HEK293 (cell line): ENCODE measurements at regions not wholly inside any gene's neighbourhood (a gene's known extent, or its start where the extent isn't known, plus 50 kb on each side); places are given as distances from the start of the nearest gene placed in this dataset.

Experiments used
- CTCF ChIP-seq: fragments of 450-650 bp; formaldehyde crosslinking; IDR thresholded peaks from 2 replicates; pipeline ENCODE4 v1.5.1; 2016; ENCODE audit warnings: missing biosample characterization, missing genetic modification characterization
- ZBTB10 ChIP-seq: fragments of 450-650 bp; formaldehyde crosslinking; IDR thresholded peaks from 2 replicates; pipeline ENCODE4 v1.5.1; 2016; ENCODE audit warnings: missing biosample characterization, missing genetic modification characterization
- ZNF280D ChIP-seq: fragments of 450-650 bp; formaldehyde crosslinking; IDR thresholded peaks from 2 replicates; pipeline ENCODE4 v1.5.1; 2016; ENCODE audit warnings: missing biosample characterization, missing genetic modification characterization
- ZNF292 ChIP-seq: fragments of 450-650 bp; formaldehyde crosslinking; IDR thresholded peaks from 2 replicates; pipeline ENCODE4 v1.5.1; 2016; ENCODE audit warnings: low read depth, missing biosample characterization, missing genetic modification characterization, borderline replicate concordance
- ZNF324 ChIP-seq: fragments of 450-650 bp; formaldehyde crosslinking; IDR thresholded peaks from 2 replicates; pipeline ENCODE4 v1.5.1; 2016; ENCODE audit warnings: missing biosample characterization, missing genetic modification characterization
- ZNF391 ChIP-seq: fragments of 450-650 bp; formaldehyde crosslinking; IDR thresholded peaks from 2 replicates; pipeline ENCODE4 v1.5.1; 2016; ENCODE audit warnings: low read depth, missing biosample characterization, missing genetic modification characterization, borderline replicate concordance
- ZSCAN4 ChIP-seq: fragments of 450-650 bp; formaldehyde crosslinking; IDR thresholded peaks from 2 replicates; pipeline ENCODE4 v1.5.1; 2017; ENCODE audit warnings: missing biosample characterization, missing genetic modification characterization

- TF ChIP-seq ZNF292 (tag by site-specific recombination) (no peak), ZSCAN4 (no peak), CTCF (tag by site-specific recombination) (no peak), ZNF280D (tag by site-specific recombination) (no peak), ZBTB10 (no peak), ZNF324 (no peak), ZNF391 (no peak)
These were observed 317.5 kb downstream of the TOX3 start for GRCh38 chr16:52229471-52229870.
